H1 (cell line): ENCODE measurements at regions not wholly inside any gene's neighbourhood (a gene's known extent, or its start where the extent isn't known, plus 50 kb on each side); places are given as distances from the start of the nearest gene placed in this dataset.

Experiments used
- CTCF ChIA-PET: fragments of 300-600 bp; sonication (Branson Sonifier 250); formaldehyde crosslinking; loops from one replicate; lab custom pipeline; 2021; ENCODE audit not compliant: partially characterized antibody; lab: Charles Lee
- POLR2A ChIA-PET: fragments of 300-600 bp; sonication (Branson Sonifier 250); formaldehyde crosslinking; loops from one replicate; lab custom pipeline; 2021; ENCODE audit warnings: inconsistent platforms; ENCODE audit not compliant: partially characterized antibody; lab: Charles Lee
- DNase-seq, 2 experiments: peaks; one replicate each; pipeline versions ENCODE4 v3.0.0 to v3.0.0-alpha.2; 2010 to 2022; ENCODE audit warnings: low spot score in 2 of 2, low read depth in 1 of 2, mixed read lengths in 1 of 2
- FAIRE-seq: peaks from 2 replicates; lab custom pipeline; 2011; peaks lifted over from hg19 to GRCh38; lab: Jason Lieb, UNC
- H2AFZ ChIP-seq: 2 replicates; pipeline ENCODE4 v1.8.1; 2012; ENCODE audit warnings: low read length, inconsistent platforms
- H2AK5ac ChIP-seq: 2 replicates; pipeline ENCODE4 v1.6.1; 2013; ENCODE audit warnings: low read depth, low read length
- H2BK120ac ChIP-seq: replicated peaks from 2 replicates; pipeline ENCODE3; 2013; ENCODE audit warnings: low read depth, low read length, inconsistent platforms
- H2BK12ac ChIP-seq: 2 replicates; pipeline ENCODE4 v1.6.1; 2013; ENCODE audit warnings: low read depth, low read length
- H2BK15ac ChIP-seq: 2 replicates; pipeline ENCODE4 v1.6.1; 2013; ENCODE audit warnings: low read length
- H2BK20ac ChIP-seq: 2 replicates; pipeline ENCODE4 v1.6.1; 2013; ENCODE audit warnings: low read length
- H2BK5ac ChIP-seq: 2 replicates; pipeline ENCODE4 v1.6.1; 2013; ENCODE audit warnings: low read depth, low read length
- H3K14ac ChIP-seq: 2 replicates; pipeline ENCODE4 v1.6.1; 2013; ENCODE audit warnings: inconsistent platforms; ENCODE audit not compliant: insufficient read length
- H3K18ac ChIP-seq: 2 replicates; pipeline ENCODE4 v1.6.1; 2013; ENCODE audit warnings: low read length; ENCODE audit errors: extremely low read depth
- H3K23ac ChIP-seq: 2 replicates; pipeline ENCODE4 v1.6.1; 2013; ENCODE audit warnings: inconsistent platforms; ENCODE audit not compliant: insufficient read length
- H3K23me2 ChIP-seq: 2 replicates; pipeline ENCODE4 v1.6.1; 2013; ENCODE audit warnings: low read depth, low read length
- H3K27ac ChIP-seq: 2 replicates; pipeline ENCODE4 v1.6.1; 2011; ENCODE audit warnings: low read depth, low read length, inconsistent platforms
- H3K27me3 ChIP-seq, 4 experiments: replicated peaks in 1 of 4; 1 replicate in 1 of 4; 2 replicates in 3 of 4; pipeline versions ENCODE4 v1.6.1 to v1.8.1; 2011 to 2013; ENCODE audit warnings: low read length in 3 of 4, mild to moderate bottlenecking in 3 of 4, inconsistent platforms in 2 of 4, mixed read lengths in 2 of 4, moderate library complexity in 1 of 4; ENCODE audit not compliant: control insufficient read depth in 3 of 4, insufficient read depth in 3 of 4; ENCODE audit errors: extremely low read depth in 1 of 4
- H3K36me3 ChIP-seq, 4 experiments: 2 replicates each; pipeline versions ENCODE4 v1.6.1 to v1.8.1; 2011 to 2013; ENCODE audit warnings: mild to moderate bottlenecking in 4 of 4, low read length in 3 of 4, moderate library complexity in 2 of 4, control low read depth in 1 of 4, inconsistent platforms in 1 of 4; ENCODE audit not compliant: insufficient read depth in 4 of 4, control insufficient read depth in 2 of 4
- H3K4ac ChIP-seq: replicated peaks from 2 replicates; pipeline ENCODE3; 2013; ENCODE audit warnings: low read length, low read depth, mixed read lengths, inconsistent platforms; ENCODE audit not compliant: insufficient read length
- H3K4me1 ChIP-seq, 4 experiments: replicated peaks in 1 of 4; 1 replicate in 1 of 4; 2 replicates in 3 of 4; pipeline versions ENCODE4 v1.6.1 to v1.8.1; 2011 to 2013; ENCODE audit warnings: low read length in 3 of 4, inconsistent platforms in 2 of 4, mixed read lengths in 1 of 4; ENCODE audit not compliant: insufficient read depth in 4 of 4, control insufficient read depth in 3 of 4
- H3K4me2 ChIP-seq, 2 experiments: 2 replicates each; pipeline versions ENCODE4 v1.6.1 to v1.8.1; 2011 to 2013; ENCODE audit warnings: low read depth in 2 of 2, low read length in 2 of 2, control low read depth in 1 of 2, inconsistent platforms in 1 of 2, mild to moderate bottlenecking in 1 of 2; ENCODE audit not compliant: insufficient read depth in 1 of 2
- H3K4me3 ChIP-seq, 4 experiments: fragments of 200-600, 300-600 bp in 1 of 4; sonication (generic), shearing (Covaris generic), sonication (Bioruptor Twin) in 1 of 4; 2 replicates each; pipeline versions ENCODE4 v1.5.1 to v1.8.1; 2011 to 2016; ENCODE audit warnings: low read length in 4 of 4, low read depth in 3 of 4, control low read depth in 2 of 4, inconsistent platforms in 2 of 4, mild to moderate bottlenecking in 2 of 4, mixed read lengths in 1 of 4, moderate library complexity in 1 of 4; ENCODE audit not compliant: insufficient read depth in 2 of 4; ENCODE audit errors: extremely low read depth in 1 of 4
- H3K56ac ChIP-seq: replicated peaks from 2 replicates; pipeline ENCODE3; 2013; ENCODE audit warnings: low read depth, mild to moderate bottlenecking, mixed read lengths, low read length, inconsistent platforms; ENCODE audit not compliant: insufficient read length
- H3K79me1 ChIP-seq: 2 replicates; pipeline ENCODE4 v1.6.1; 2013; ENCODE audit warnings: low read depth, low read length, control low read depth
- H3K79me2 ChIP-seq, 2 experiments: 2 replicates each; pipeline versions ENCODE4 v1.6.1 to v1.8.1; 2012 to 2013; ENCODE audit warnings: low read length in 2 of 2, mild to moderate bottlenecking in 2 of 2, inconsistent platforms in 1 of 2; ENCODE audit not compliant: insufficient read depth in 2 of 2, control insufficient read depth in 1 of 2
- H3K9ac ChIP-seq, 4 experiments: replicated peaks in 1 of 4; 1 replicate in 1 of 4; 2 replicates in 3 of 4; pipeline versions ENCODE4 v1.6.1 to v1.8.1; 2011 to 2013; ENCODE audit warnings: low read depth in 3 of 4, low read length in 3 of 4, control low read depth in 2 of 4, mild to moderate bottlenecking in 2 of 4, moderate library complexity in 2 of 4, inconsistent platforms in 1 of 4; ENCODE audit errors: extremely low read depth in 1 of 4
- H3K9me3 ChIP-seq, 2 experiments: 2 replicates each; pipeline versions ENCODE4 v1.6.1 to v1.8.1; 2012 to 2013; ENCODE audit warnings: mild to moderate bottlenecking in 2 of 2, moderate library complexity in 2 of 2, control low read depth in 1 of 2, inconsistent platforms in 1 of 2, low read depth in 1 of 2, low read length in 1 of 2, mixed read lengths in 1 of 2; ENCODE audit not compliant: insufficient read depth in 2 of 2
- H4K20me1 ChIP-seq, 2 experiments: replicated peaks in 1 of 2; 2 replicates each; pipeline versions ENCODE3 to v1.8.1; 2011 to 2013; ENCODE audit warnings: inconsistent platforms in 2 of 2, low read length in 2 of 2, mild to moderate bottlenecking in 1 of 2; ENCODE audit not compliant: insufficient read depth in 2 of 2, control insufficient read depth in 1 of 2
- H4K5ac ChIP-seq: 2 replicates; pipeline ENCODE4 v1.6.1; 2013; ENCODE audit warnings: low read length, low read depth, mixed read lengths, inconsistent platforms; ENCODE audit not compliant: insufficient read length
- H4K8ac ChIP-seq: 2 replicates; pipeline ENCODE4 v1.8.0; 2013; ENCODE audit warnings: mild to moderate bottlenecking, moderate library complexity, low read length, inconsistent platforms; ENCODE audit not compliant: insufficient read depth; ENCODE audit errors: extremely low read depth
- H4K91ac ChIP-seq: replicated peaks from 2 replicates; pipeline ENCODE3; 2013; ENCODE audit warnings: low read length, mixed read lengths, inconsistent platforms; ENCODE audit not compliant: insufficient read length
- BCL11A ChIP-seq, 2 experiments: IDR thresholded peaks; one replicate each; pipeline ENCODE4 v1.6.1; 2011; ENCODE audit warnings: low read depth in 2 of 2, low read length in 2 of 2, mild to moderate bottlenecking in 2 of 2
- CHD2 ChIP-seq: IDR thresholded peaks from 2 replicates; pipeline ENCODE4 v1.6.1; 2012; ENCODE audit warnings: low read length, improper control_type of control experiment
- JUN ChIP-seq: IDR thresholded peaks from 2 replicates; pipeline ENCODE4 v1.6.1; 2011; ENCODE audit warnings: low read depth, mild to moderate bottlenecking, improper control_type of control experiment, low read length
- RNF2 ChIP-seq: fragments of 200-900, 300-1000 bp; sonication (generic); IDR thresholded peaks from 2 replicates; pipeline ENCODE4 v1.7.1; 2016; ENCODE audit warnings: borderline replicate concordance, low read depth, mild to moderate bottlenecking, antibody characterized with exemption, low read length; ENCODE audit not compliant: poor library complexity, severe bottlenecking; ENCODE audit errors: missing control alignments
- SP4 ChIP-seq: IDR thresholded peaks from 2 replicates; pipeline ENCODE4 v1.6.1; 2012; ENCODE audit warnings: low read length, inconsistent platforms
- TAF7 ChIP-seq: optimal IDR thresholded peaks from 2 replicates; pipeline ENCODE3; 2011; ENCODE audit warnings: low read depth, mild to moderate bottlenecking, inconsistent platforms, low read length, moderate library complexity, borderline replicate concordance
- USF2 ChIP-seq: IDR thresholded peaks from 2 replicates; pipeline ENCODE4 v1.6.1; 2011; ENCODE audit warnings: low read length, improper control_type of control experiment
- WGBS, 2 experiments: shearing (Covaris generic) in 1 of 2; methylation state at CpG; one replicate each; pipeline versions ENCODE4 v1.1.6 to v1.1.7; 2013 to 2015; ENCODE audit warnings: low lambda C conversion rate in 2 of 2, mixed read lengths in 2 of 2, inconsistent platforms in 1 of 2, low coverage in 1 of 2, missing lambda C conversion rate in 1 of 2; ENCODE audit not compliant: insufficient replicate concordance in 2 of 2, insufficient coverage in 1 of 2, insufficient read length in 1 of 2; ENCODE audit errors: extremely low coverage in 1 of 2, missing lambda C conversion rate in 1 of 2; 5-methylcytosine and 5-hydroxymethylcytosine counted together

- Histone ChIP-seq H4K5ac (no peak overlapping the region), H2AK5ac (no peak overlapping the region), H3K14ac (no peak overlapping the region), H3K79me2 (no peaks in the 10 kb centered on the region), H3K4me3 (no peak overlapping the region), H2BK15ac (no peak overlapping the region), H2AFZ (no peak overlapping the region), H3K23me2 (no peaks in the 10 kb centered on the region; the same call in 1 of the 2 replicates), H2BK5ac (no peak overlapping the region), H2BK120ac (no peak overlapping the region), H3K23ac (no peak overlapping the region), H2BK20ac (no peak overlapping the region), H3K4ac (no peak overlapping the region), H3K27ac (no peak overlapping the region), H3K27me3 (no peaks in the 10 kb centered on the region), H3K9ac (no peak overlapping the region), H3K79me1 (no peaks in the 10 kb centered on the region), H4K8ac (no peak overlapping the region), H3K4me2 (no peak overlapping the region), H3K9me3 (no peaks in the 10 kb centered on the region), H3K56ac (no peak overlapping the region), H3K36me3 (no peaks in the 10 kb centered on the region), H2BK12ac (no peak overlapping the region), H3K4me1 (no peaks in the 10 kb centered on the region), H4K20me1 (no peaks in the 10 kb centered on the region), H4K91ac (no peak overlapping the region), H3K18ac (no peak overlapping the region)
- WGBS, 2 experiments = 95% methylated on average over 2 of the region's 2 CpGs; no CpG with 5 or more reads in 1 of the 2 experiments
- FAIRE-seq (no peak), DNase-seq (no peak)
- CTCF ChIA-PET = interaction anchor here (0.6 kb wide), 1 partner anchor 54 kb away, joined by 3 read pairs; no protein-coding TSS in a partner anchor
- no peak for TF ChIP-seq CHD2
- TF ChIP-seq BCL11A (IDR thresholded peaks at IDR 0.05; ENCODE audit: low read depth in 2 of 2, low read length in 2 of 2) = no peak
- no peak for TF ChIP-seq TAF7
- no peak for TF ChIP-seq RNF2
- no peak for TF ChIP-seq JUN
- TF ChIP-seq USF2 = no peak
- TF ChIP-seq SP4 = no peak
- POLR2A ChIA-PET = no interaction called here
Observed at GRCh38 chr5:42270771-42271170, 152.5 kb upstream of the GHR start.
